Neural crest cell (in vitro differentiated cells): ENCODE measurements at regions not wholly inside any gene's neighbourhood (a gene's known extent, or its start where the extent isn't known, plus 50 kb on each side); places are given as distances from the start of the nearest gene placed in this dataset.

ENCODE experiments used
- DNase-seq: peaks from one replicate; pipeline ENCODE4 v3.0.0; 2021; ENCODE audit warnings: low read depth, mixed read lengths, low spot score
- H3K27ac Mint-ChIP-seq: one replicate; pipeline ENCODE4 v1.8.0; 2021; ENCODE audit warnings: mild to moderate bottlenecking, mixed read lengths; ENCODE audit not compliant: unreplicated experiment
- H3K27me3 Mint-ChIP-seq: 2 replicates; pipeline ENCODE4 v1.8.0; 2021; ENCODE audit warnings: low read depth, mild to moderate bottlenecking, mixed read lengths
- H3K36me3 Mint-ChIP-seq: 2 replicates; pipeline ENCODE4 v1.8.0; 2021; ENCODE audit warnings: low read depth, mild to moderate bottlenecking, mixed read lengths
- H3K4me1 Mint-ChIP-seq: 2 replicates; pipeline ENCODE4 v1.8.0; 2021; ENCODE audit warnings: mixed read lengths
- H3K4me3 Mint-ChIP-seq: one replicate; pipeline ENCODE4 v1.8.0; 2021; ENCODE audit warnings: mild to moderate bottlenecking, mixed read lengths
- H3K9me3 Mint-ChIP-seq: 2 replicates; pipeline ENCODE4 v1.8.0; 2021; ENCODE audit warnings: mixed read lengths
- CTCF ChIP-seq: fragments of 200-600 bp; sonication (generic); conservative IDR thresholded peaks from 2 replicates; pipeline ENCODE4 v1.5.0; 2021; ENCODE audit warnings: antibody characterized with exemption, mild to moderate bottlenecking

GRCh38 chr5:173727839-173728778 lies 111.7 kb upstream of the BOD1 start:
- no peaks in the 10 kb centered on the region for H3K9me3 Mint-ChIP-seq
- H3K4me3 Mint-ChIP-seq, result no peak overlapping the region
- no peaks in the 10 kb centered on the region for H3K4me1 Mint-ChIP-seq
- DNase-seq, result no peak
- H3K27me3 Mint-ChIP-seq, result peaks cover 42% of the 10 kb centered on the region
- no peak overlapping the region for H3K27ac Mint-ChIP-seq
- TF ChIP-seq CTCF, result no peak
- H3K36me3 Mint-ChIP-seq, result no peaks in the 10 kb centered on the region

DNA sequence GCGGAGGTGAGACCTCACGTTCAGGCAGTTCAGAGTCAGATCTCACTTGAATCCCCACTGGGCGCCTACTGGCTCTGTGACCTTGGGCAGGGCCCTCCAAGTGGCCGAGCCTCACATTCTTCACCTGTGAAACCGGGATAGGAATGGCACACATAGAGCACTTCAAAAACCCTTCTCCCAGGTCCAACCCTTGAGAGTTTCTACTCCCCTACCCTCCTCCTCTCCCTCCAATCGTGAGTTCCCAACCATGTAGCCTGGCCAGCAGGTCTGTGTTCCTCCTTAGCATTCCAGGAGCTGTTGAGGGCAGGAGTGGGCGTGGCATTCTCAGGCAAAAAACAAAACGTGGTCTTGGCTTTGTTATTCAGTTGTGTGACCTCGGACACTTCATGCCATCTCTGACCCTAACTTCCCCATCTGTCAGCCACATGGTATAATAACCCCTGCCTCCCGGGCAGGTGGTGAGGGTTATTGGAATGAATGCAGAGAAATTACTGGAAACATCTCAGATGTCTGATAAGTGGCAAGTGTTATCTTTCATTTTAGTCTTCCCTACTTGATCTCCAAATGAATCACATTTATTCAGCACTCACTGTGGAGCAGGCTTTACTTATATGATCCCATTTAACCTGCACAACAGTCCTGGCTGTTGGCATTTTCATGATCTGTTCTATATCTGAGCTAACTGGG lies 112.8 kb upstream of the BOD1 start:
- no peaks in the 10 kb centered on the region for H3K36me3 Mint-ChIP-seq
- DNase-seq, result no peak
- H3K4me1 Mint-ChIP-seq, result no peaks in the 10 kb centered on the region
- no peak for TF ChIP-seq CTCF
- H3K27me3 Mint-ChIP-seq, result peaks cover 36% of the 10 kb centered on the region
- no peak overlapping the region for H3K4me3 Mint-ChIP-seq
- no peaks in the 10 kb centered on the region for H3K9me3 Mint-ChIP-seq
- H3K27ac Mint-ChIP-seq, result no peak overlapping the region

GRCh38 chr5:173730632-173731298 lies 114.3 kb upstream of the BOD1 start:
- no peak for DNase-seq
- Mint-ChIP-seq H3K4me3 (no peak overlapping the region), H3K27ac (no peak overlapping the region), H3K27me3 (peaks cover 22% of the 10 kb centered on the region), H3K9me3 (no peaks in the 10 kb centered on the region), H3K36me3 (no peaks in the 10 kb centered on the region), H3K4me1 (peaks cover 6% of the 10 kb centered on the region)
- no peak for TF ChIP-seq CTCF

GRCh38 chr5:173733021-173733420 lies 116.6 kb upstream of the BOD1 start:
- Mint-ChIP-seq H3K4me3 (no peak overlapping the region), H3K9me3 (no peaks in the 10 kb centered on the region), H3K36me3 (no peaks in the 10 kb centered on the region), H3K27ac (no peak overlapping the region), H3K27me3 (peaks cover 10% of the 10 kb centered on the region), H3K4me1 (peaks cover 17% of the 10 kb centered on the region)
- TF ChIP-seq CTCF, result no peak
- no peak for DNase-seq

DNA sequence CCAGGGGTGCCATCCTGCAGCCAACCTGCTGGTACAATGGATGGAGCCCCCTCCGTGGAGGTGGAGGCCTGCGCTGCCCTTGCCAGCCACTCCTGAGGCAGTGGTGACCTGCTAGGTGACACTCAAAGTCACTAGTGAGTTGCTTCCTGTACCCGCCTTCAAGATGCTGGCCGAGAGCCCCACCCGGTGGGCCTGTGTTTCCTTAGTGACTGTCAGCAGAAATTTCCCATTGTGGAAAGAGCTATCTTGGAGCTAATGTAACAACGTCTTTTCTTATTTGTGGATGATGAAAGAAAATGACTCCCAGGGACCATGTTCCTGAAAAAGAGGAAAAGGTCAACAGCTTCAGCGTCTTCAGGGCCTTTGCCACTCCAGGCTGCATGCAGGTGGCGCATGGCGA lies 117.0 kb upstream of the BOD1 start:
- Mint-ChIP-seq H3K4me1 (peaks cover 17% of the 10 kb centered on the region), H3K27me3 (peaks cover 6% of the 10 kb centered on the region), H3K4me3 (no peak overlapping the region), H3K9me3 (no peaks in the 10 kb centered on the region), H3K36me3 (no peaks in the 10 kb centered on the region), H3K27ac (peak overlapping the region; percentile 43)
- no peak for TF ChIP-seq CTCF
- DNase-seq, result no peak
